ENCODE measurements at regions not wholly inside any gene's neighbourhood (a gene's known extent, or its start where the extent isn't known, plus 50 kb on each side); places are given as distances from the start of the nearest gene placed in this dataset.

DNA sequence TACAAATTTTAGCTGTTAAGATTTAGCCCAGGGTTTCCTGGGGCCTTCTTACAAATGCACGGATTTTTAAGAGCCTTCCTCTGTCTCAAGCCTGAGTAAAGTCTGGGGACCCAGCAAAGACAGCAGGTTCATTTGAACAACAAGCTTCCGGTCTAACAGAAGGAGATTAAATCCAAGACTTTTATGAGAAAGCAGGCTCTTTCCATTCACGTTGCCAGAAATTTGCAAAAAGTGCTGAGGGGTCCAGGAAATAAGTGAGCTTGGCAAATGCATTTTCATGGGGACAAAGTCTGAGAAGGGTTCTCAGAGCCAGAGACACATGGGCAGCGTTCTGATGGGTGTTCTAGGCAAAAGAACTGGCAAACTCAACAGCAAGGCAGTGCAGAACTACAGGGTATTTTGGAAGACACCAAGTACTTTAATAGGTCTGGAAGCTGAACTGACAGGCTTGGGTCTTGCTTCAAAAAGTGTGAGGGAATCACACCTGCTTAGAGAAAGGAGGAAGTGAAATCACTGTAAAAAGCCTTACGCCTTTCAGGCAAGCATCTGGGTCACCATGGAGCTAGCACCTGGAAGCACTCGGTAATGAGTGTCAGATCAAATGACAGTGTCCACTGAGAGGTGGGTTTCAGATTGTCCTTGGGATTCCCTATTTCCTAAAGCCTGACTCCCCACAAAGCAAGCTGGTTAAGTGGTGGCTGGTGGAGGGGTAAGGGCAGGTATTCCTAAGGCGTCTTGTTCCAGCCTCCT, 115.8 kb upstream of the ARHGEF3 start:
- Histone ChIP-seq H4K8ac (ENCODE audit: low read depth in 2 of 2, low read length in 2 of 2) (no peak overlapping the region), H2AFZ (replicated peaks; ENCODE audit: low read length, poor library complexity) (no peak overlapping the region), H3K4me1 (ENCODE audit: control insufficient read depth, insufficient read depth, low read length) (peaks cover 2% of the 10 kb centered on the region), H4K5ac (ENCODE audit: low read depth, low read length) (no peak overlapping the region), H3K9me1 (ENCODE audit: insufficient read depth, low read length) (no peaks in the 10 kb centered on the region), H3K27me3 (ENCODE audit: control insufficient read depth, insufficient read depth, low read length) (peaks cover 3% of the 10 kb centered on the region), H3K4me3 (ENCODE audit: insufficient read depth, low read depth, low read length) (no peak overlapping the region), H3K14ac (replicated peaks; ENCODE audit: low read depth, low read length) (no peak overlapping the region), H3K9me3 (ENCODE audit: control insufficient read depth, insufficient read depth, low read length) (no peaks in the 10 kb centered on the region), H3K4me2 (ENCODE audit: low read depth, low read length) (no peak overlapping the region), H3K23ac (ENCODE audit: low read depth, low read length) (no peak overlapping the region), H2BK120ac (ENCODE audit: low read depth, low read length) (no peak overlapping the region), H3K4ac (ENCODE audit: low read depth, low read length) (no peak overlapping the region), H4K91ac (ENCODE audit: insufficient read depth, low read depth, low read length) (no peak overlapping the region), H3K56ac (ENCODE audit: extremely low read depth, insufficient read depth, low read length) (no peak overlapping the region), H3K36me3 (ENCODE audit: control insufficient read depth, insufficient read depth, low read length) (no peaks in the 10 kb centered on the region), H4K20me1 (ENCODE audit: insufficient read depth, low read length) (no peaks in the 10 kb centered on the region), H2AK5ac (ENCODE audit: low read depth, low read length) (no peak overlapping the region), H3K9ac (ENCODE audit: low read depth, low read length) (no peak overlapping the region), H2BK20ac (ENCODE audit: low read depth, low read length) (no peak overlapping the region), H3K27ac (ENCODE audit: insufficient read depth, low read length) (no peak overlapping the region), H3K79me1 (ENCODE audit: low read depth in 1 of 2, low read length in 2 of 2) (no peaks in the 10 kb centered on the region), H2AK9ac (replicated peaks; ENCODE audit: low read depth, low read length, poor library complexity) (no peak overlapping the region), H2BK5ac (ENCODE audit: low read depth, low read length, poor library complexity, severe bottlenecking) (no peak overlapping the region), H2BK15ac (ENCODE audit: low read depth, low read length) (no peak overlapping the region), H3K18ac (ENCODE audit: low read depth, low read length) (no peak overlapping the region)
- ChIA-PET CTCF (no interaction called here), POLR2A (ENCODE audit: unreplicated experiment) (no interaction called here)
- no TSS peak for BruUV-seq (replicated peaks)
- in situ Hi-C loops (cut with MboI; ENCODE audit: low sequenced_read_pairs) (no loop called here), intact Hi-C loops (cut with micrococcal nuclease) (no loop called here), dilution Hi-C loops (cut with HindIII; ENCODE audit: low sequenced_read_pairs, unreplicated experiment) (no loop called here)
- TF ChIP-seq, protein P1, sequence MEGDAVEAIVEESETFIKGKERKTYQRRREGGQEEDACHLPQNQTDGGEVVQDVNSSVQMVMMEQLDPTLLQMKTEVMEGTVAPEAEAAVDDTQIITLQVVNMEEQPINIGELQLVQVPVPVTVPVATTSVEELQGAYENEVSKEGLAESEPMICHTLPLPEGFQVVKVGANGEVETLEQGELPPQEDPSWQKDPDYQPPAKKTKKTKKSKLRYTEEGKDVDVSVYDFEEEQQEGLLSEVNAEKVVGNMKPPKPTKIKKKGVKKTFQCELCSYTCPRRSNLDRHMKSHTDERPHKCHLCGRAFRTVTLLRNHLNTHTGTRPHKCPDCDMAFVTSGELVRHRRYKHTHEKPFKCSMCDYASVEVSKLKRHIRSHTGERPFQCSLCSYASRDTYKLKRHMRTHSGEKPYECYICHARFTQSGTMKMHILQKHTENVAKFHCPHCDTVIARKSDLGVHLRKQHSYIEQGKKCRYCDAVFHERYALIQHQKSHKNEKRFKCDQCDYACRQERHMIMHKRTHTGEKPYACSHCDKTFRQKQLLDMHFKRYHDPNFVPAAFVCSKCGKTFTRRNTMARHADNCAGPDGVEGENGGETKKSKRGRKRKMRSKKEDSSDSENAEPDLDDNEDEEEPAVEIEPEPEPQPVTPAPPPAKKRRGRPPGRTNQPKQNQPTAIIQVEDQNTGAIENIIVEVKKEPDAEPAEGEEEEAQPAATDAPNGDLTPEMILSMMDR (conservative IDR thresholded peaks at IDR 0.05; ENCODE audit: low read depth, low read length): no peak
- TF ChIP-seq ELK1 (IDR thresholded peaks at IDR 0.05; ENCODE audit: borderline replicate concordance, low read depth, low read length) (no peak), MXI1 (IDR thresholded peaks at IDR 0.05; ENCODE audit: borderline replicate concordance, low read depth, low read length) (no peak), SMC3 (IDR thresholded peaks at IDR 0.05; ENCODE audit: low read depth, low read length) (no peak), NFE2L2 (IDR thresholded peaks at IDR 0.05; ENCODE audit: low read depth, low read length) (no peak), FOS (IDR thresholded peaks at IDR 0.05; ENCODE audit: low read depth, low read length) (no peak), CEBPB (IDR thresholded peaks at IDR 0.05; ENCODE audit: low read depth, low read length) (no peak), RCOR1 (IDR thresholded peaks at IDR 0.05; ENCODE audit: insufficient replicate concordance, low read length) (no peak), BHLHE40 (IDR thresholded peaks at IDR 0.05; ENCODE audit: low read depth, low read length) (no peak), USF2 (IDR thresholded peaks at IDR 0.05; ENCODE audit: low read depth, low read length) (no peak), CHD1 (IDR thresholded peaks at IDR 0.05; ENCODE audit: low read depth, low read length) (no peak), MAZ (IDR thresholded peaks at IDR 0.05; ENCODE audit: borderline replicate concordance, low read depth, low read length) (no peak), RFX5 (IDR thresholded peaks at IDR 0.05; ENCODE audit: low read depth, low read length) (no peak), MAFK (IDR thresholded peaks at IDR 0.05; ENCODE audit: low read depth, low read length) (no peak), POLR2A (IDR thresholded peaks at IDR 0.05; ENCODE audit: low read depth, low read length) (no peak), RAD21 (IDR thresholded peaks at IDR 0.05; ENCODE audit: low read length) (no peak)
- 33% methylated on average over 1 of the region's 7 CpGs; no CpG with 5 or more reads in 1 of the 2 experiments for WGBS, 2 experiments (ENCODE audit: extremely low coverage in 2 of 2, insufficient read length in 1 of 2)
- DNase-seq: no peak
- ATAC-seq (ENCODE audit: low read depth): no peak
